GM12878 (cell line): ENCODE measurements at regions not wholly inside any gene's neighbourhood (a gene's known extent, or its start where the extent isn't known, plus 50 kb on each side); places are given as distances from the start of the nearest gene placed in this dataset.
A peak's percentile ranks its signal among the peaks of the same experiment; 100 is the strongest.

Experiments
- ATAC-seq: fragments of 200-7000 bp; cut with Tn5 transposase; 3 replicates; pipeline ENCODE4 v1.9.1; 2020; ENCODE audit warnings: mild to moderate bottlenecking, moderate library complexity
- BruUV-seq: library from RNA; stranded (reverse); fragments of 400-500 nt; replicated peaks from 2 replicates; lab custom pipeline; 2021; lab: Mats Ljungman, UMichigan
- CTCF ChIA-PET: fragments of 300-600 bp; sonication (Branson Sonifier 250); formaldehyde crosslinking; extraction: SDS; loops from one replicate; lab custom pipeline; 2021; ENCODE audit warnings: inconsistent platforms; lab: Yijun Ruan, JAX
- POLR2A ChIA-PET: fragments of 350-600 bp; formaldehyde crosslinking; extraction: SDS; loops from one replicate; lab custom pipeline; 2021; ENCODE audit warnings: inconsistent platforms; lab: Charles Lee
- RAD21 ChIA-PET: fragments of 300-600 bp; sonication (Branson Sonifier 250); formaldehyde crosslinking; loops from one replicate; lab custom pipeline; 2023; ENCODE audit warnings: antibody characterized with exemption; ENCODE audit not compliant: unreplicated experiment; lab: Charles Lee
- SMC1A ChIA-PET: fragments of 300-600 bp; sonication (Branson Sonifier 250); formaldehyde crosslinking; loops from one replicate; lab custom pipeline; 2023; ENCODE audit not compliant: unreplicated experiment, uncharacterized antibody; lab: Charles Lee
- DNase-seq: peaks from one replicate; pipeline ENCODE4 v3.0.0-alpha.2; 2011; ENCODE audit warnings: low read depth, low spot score
- FAIRE-seq: peaks from 3 replicates; lab custom pipeline; 2011; peaks lifted over from hg19 to GRCh38; lab: Jason Lieb, UNC
- H2AFZ ChIP-seq: 2 replicates; pipeline ENCODE4 v1.6.0; 2011; ENCODE audit warnings: low read depth, low read length, control low read depth; ENCODE audit not compliant: control insufficient read depth
- H3K27ac ChIP-seq: 2 replicates; pipeline ENCODE4 v1.5.1; 2011; ENCODE audit warnings: control low read depth; ENCODE audit not compliant: control insufficient read depth, insufficient read depth
- H3K27me3 ChIP-seq, 2 experiments: replicated peaks in 1 of 2; 2 replicates each; pipeline versions ENCODE4 v1.6.0 to v1.6.1; 2011; ENCODE audit warnings: low read length in 1 of 2; ENCODE audit not compliant: control insufficient read depth in 2 of 2, insufficient read depth in 2 of 2
- H3K36me3 ChIP-seq, 2 experiments: 2 replicates each; pipeline ENCODE4 v1.5.1; 2011; ENCODE audit warnings: low read length in 1 of 2; ENCODE audit not compliant: control insufficient read depth in 2 of 2, insufficient read depth in 2 of 2
- H3K4me1 ChIP-seq: 2 replicates; pipeline ENCODE4 v1.6.1; 2011; ENCODE audit warnings: mild to moderate bottlenecking, low read length, moderate library complexity, mixed read lengths; ENCODE audit not compliant: control insufficient read depth, insufficient read depth
- H3K4me2 ChIP-seq: 2 replicates; pipeline ENCODE4 v1.6.0; 2011; ENCODE audit warnings: control low read depth; ENCODE audit not compliant: control insufficient read depth, insufficient read depth
- H3K4me3 ChIP-seq: fragments of 200-600 bp; sonication (generic); 2 replicates; pipeline ENCODE4 v1.5.1; 2016
- H3K79me2 ChIP-seq: 2 replicates; pipeline ENCODE4 v1.6.0; 2011; ENCODE audit warnings: low read length; ENCODE audit not compliant: control insufficient read depth, insufficient read depth
- H3K9ac ChIP-seq: 2 replicates; pipeline ENCODE4 v1.8.0; 2011; ENCODE audit warnings: low read length, control low read depth, mixed read lengths; ENCODE audit not compliant: control insufficient read depth, insufficient read depth
- H3K9me3 ChIP-seq: replicated peaks from 3 replicates; pipeline ENCODE4 v1.5.1; 2011; ENCODE audit warnings: mild to moderate bottlenecking, low read length; ENCODE audit not compliant: control insufficient read depth, insufficient read depth
- H4K20me1 ChIP-seq: 2 replicates; pipeline ENCODE4 v1.6.0; 2011; ENCODE audit not compliant: control insufficient read depth, insufficient read depth
- BCLAF1 ChIP-seq: fragments of 450-650 bp; IDR thresholded peaks from 2 replicates; pipeline ENCODE4 v1.6.1; 2017; ENCODE audit warnings: antibody characterized with exemption, mild to moderate bottlenecking, moderate library complexity
- BRCA1 ChIP-seq: IDR thresholded peaks from 2 replicates; pipeline ENCODE4 v1.6.1; 2011; ENCODE audit warnings: low read depth, low read length, improper control_type of control experiment
- EZH2 ChIP-seq: IDR thresholded peaks from 2 replicates; pipeline ENCODE4 v1.6.1; 2012; ENCODE audit warnings: low read depth, mild to moderate bottlenecking, control low read depth, inconsistent platforms, low read length, borderline replicate concordance; ENCODE audit not compliant: control insufficient read depth
- HDGF ChIP-seq: fragments of 450-650 bp; IDR thresholded peaks from 2 replicates; pipeline ENCODE4 v1.6.1; 2016; ENCODE audit warnings: antibody characterized with exemption
- IRF4 ChIP-seq: IDR thresholded peaks from 2 replicates; pipeline ENCODE4 v1.6.1; 2011; ENCODE audit warnings: low read depth, low read length
- NRF1 ChIP-seq: conservative IDR thresholded peaks from 2 replicates; pipeline ENCODE4 v1.6.1; 2011; ENCODE audit warnings: mild to moderate bottlenecking, low read depth, low read length, improper control_type of control experiment
- TARDBP ChIP-seq: IDR thresholded peaks from 2 replicates; pipeline ENCODE4 v1.6.1; 2016; ENCODE audit warnings: borderline replicate concordance
- WGBS: methylation state at CpG from one replicate; pipeline ENCODE4 v1.1.6; 2016; ENCODE audit warnings: low lambda C conversion rate; ENCODE audit not compliant: insufficient replicate concordance, insufficient coverage; ENCODE audit errors: missing lambda C conversion rate; 5-methylcytosine and 5-hydroxymethylcytosine counted together
- in situ Hi-C: fragments of 300-500 bp; cut with MboI; formaldehyde crosslinking; loops from 9 replicates; pipeline ENCODE4 v1.14.3; 2018; ENCODE audit warnings: mixed read lengths
- intact Hi-C: fragments of 100-400 bp; cut with micrococcal nuclease; formaldehyde crosslinking; loops from one replicate; pipeline ENCODE4 v1.14.2; 2022; ENCODE audit not compliant: unreplicated experiment

GRCh38 chr10:71159892-71160291 is 52.5 kb upstream of the UNC5B start (continued):
- TF ChIP-seq BCLAF1 (no peak), BRCA1 (no peak), TARDBP (no peak), EZH2 (no peak), IRF4 (no peak), HDGF (no peak)

GRCh38 chr10:71161425-71161824 is 50.9 kb upstream of the UNC5B start:
- ChIA-PET SMC1A (interaction anchor here (0.6 kb wide), 1 partner anchor 25 kb away, joined by 3 read pairs; no protein-coding TSS in a partner anchor), POLR2A (no interaction called here), CTCF (no interaction called here), RAD21 (no interaction called here)
- no peak overlapping the region for H2AFZ ChIP-seq
- no TSS peak for BruUV-seq
- no peak for TF ChIP-seq NRF1
- no peaks in the 10 kb centered on the region for H4K20me1 ChIP-seq
- H3K79me2 ChIP-seq, result no peaks in the 10 kb centered on the region
- no peaks in the 10 kb centered on the region for H3K4me1 ChIP-seq
- no peak overlapping the region for H3K4me2 ChIP-seq
- intact Hi-C loops (no loop called here), in situ Hi-C loops (no loop called here)
- no peak overlapping the region for H3K4me3 ChIP-seq
- ATAC-seq, result peak; percentile 40
- WGBS, result 6% methylated on average over 4 of the region's 4 CpGs
- no peaks in the 10 kb centered on the region; a peak in 1 of 4 replicates for H3K27me3 ChIP-seq
- no peak overlapping the region for H3K27ac ChIP-seq
- H3K9ac ChIP-seq, result no peak overlapping the region
- FAIRE-seq, result no peak
- no peaks in the 10 kb centered on the region for H3K36me3 ChIP-seq
- no peaks in the 10 kb centered on the region for H3K9me3 ChIP-seq
- no peak for DNase-seq
